HG02852 (cell line): ENCODE measurements at regions not wholly inside any gene's neighbourhood (a gene's known extent, or its start where the extent isn't known, plus 50 kb on each side); places are given as distances from the start of the nearest gene placed in this dataset.

ENCODE experiments used
- ATAC-seq: cut with Tn5 transposase; IDR thresholded peaks from one replicate; pipeline ENCODE4 v1.9.1; 2021; ENCODE audit warnings: mild to moderate bottlenecking, moderate library complexity; ENCODE audit not compliant: unreplicated experiment

GRCh38 chr12:77630790-77631445, 199.8 kb upstream of the NAV3 start:
- ATAC-seq: no peak

GRCh38 chr12:77630344-77630743, 200.3 kb upstream of the NAV3 start:
- ATAC-seq: no peak

DNA sequence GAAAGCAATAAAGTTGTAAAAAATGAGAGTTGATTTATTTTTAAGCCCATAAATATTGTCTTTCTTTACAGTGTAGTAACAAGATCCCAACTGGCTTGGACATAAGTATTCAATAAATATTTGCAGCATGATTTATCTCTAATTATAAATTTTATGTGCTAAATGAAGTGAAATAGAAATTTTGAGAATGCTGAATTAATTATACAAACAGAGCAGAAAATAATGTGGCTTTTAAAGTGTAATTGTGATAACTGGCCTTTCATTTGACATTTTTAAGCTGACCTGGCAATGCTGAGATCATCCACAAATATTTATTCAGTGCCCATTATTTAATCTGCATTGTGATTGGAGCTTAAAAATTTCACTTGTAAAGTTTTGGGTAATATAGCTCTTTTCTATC, 201.6 kb upstream of the NAV3 start:
- ATAC-seq: no peak

DNA sequence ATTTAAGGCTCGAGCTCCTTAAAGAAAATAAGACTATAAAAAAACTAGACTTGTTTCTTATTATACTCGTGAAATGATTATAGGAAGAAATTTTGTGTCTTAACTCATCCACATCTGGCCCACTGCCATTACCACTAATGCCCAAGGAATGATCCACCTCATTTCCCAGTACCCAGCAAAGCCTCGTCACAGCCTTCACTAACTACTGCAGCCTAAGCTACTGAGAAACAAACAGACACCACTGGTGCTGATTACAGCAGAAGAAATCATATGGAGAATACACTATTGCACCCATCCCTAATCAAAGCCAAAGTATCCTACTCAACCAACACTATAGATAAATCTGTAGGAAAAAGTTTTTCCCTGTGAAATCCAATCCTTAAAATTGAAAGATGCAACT, 205.3 kb upstream of the NAV3 start:
- no peak for ATAC-seq

GRCh38 chr12:77619425-77619824, 211.3 kb upstream of the NAV3 start:
- no peak for ATAC-seq

DNA sequence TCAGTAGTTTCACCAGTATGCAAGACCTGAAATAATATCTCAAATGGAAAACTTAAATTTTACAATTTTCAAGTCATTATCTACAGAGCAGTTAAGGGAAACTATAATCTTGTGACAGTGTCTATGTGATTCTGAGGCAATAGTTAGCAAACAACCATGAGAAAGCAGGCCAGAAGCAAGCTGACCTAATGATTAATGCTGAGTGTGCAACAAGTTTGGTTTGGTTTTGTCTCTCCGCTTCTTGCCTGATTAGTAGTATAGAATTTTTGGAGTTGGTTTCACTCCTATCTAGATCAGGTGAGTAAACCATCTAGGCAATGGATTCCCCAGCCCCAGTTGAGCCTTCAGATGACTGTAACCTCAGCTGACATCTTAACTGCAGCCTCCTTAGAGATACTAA, 212.9 kb upstream of the NAV3 start:
- ATAC-seq: no peak

DNA sequence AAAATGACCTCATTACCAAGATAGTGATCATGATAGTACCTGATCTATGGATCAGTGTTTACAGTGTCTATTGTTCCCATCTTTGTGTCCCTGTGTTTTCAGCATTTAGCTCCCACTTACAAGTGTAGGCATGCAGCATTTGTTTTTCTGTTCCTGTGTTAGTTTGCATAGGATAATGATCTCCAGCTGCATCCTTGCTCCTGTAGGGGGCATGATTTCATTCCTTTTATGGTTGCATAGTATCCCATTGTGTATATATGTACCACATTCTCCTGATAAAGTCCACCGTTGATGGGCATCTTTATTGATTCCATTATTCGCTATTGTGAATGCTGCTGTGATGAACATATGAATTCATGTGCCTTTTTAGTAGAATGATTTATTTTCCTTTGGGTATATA, 215.4 kb upstream of the NAV3 start:
- ATAC-seq: no peak

DNA sequence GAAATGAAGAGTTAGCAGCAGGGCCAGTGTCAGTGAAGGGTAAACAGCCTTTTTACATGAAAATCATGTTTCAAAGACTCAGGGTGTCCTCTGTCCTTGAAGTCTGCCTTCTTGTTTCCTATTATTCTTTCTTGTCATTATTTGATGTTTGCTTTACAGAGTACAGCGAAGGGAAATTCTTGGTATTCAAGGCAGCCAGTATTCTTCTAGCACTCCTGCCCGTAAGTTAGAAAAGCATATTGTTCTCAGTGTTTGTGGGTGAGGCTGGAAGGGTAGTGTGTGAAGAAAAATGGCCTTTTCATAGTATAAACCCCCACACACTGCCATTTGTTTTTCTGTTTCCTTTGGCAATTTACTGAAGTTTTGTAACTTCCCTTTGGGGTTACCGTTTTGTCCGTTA, 217.3 kb upstream of the NAV3 start:
- ATAC-seq: no peak

DNA sequence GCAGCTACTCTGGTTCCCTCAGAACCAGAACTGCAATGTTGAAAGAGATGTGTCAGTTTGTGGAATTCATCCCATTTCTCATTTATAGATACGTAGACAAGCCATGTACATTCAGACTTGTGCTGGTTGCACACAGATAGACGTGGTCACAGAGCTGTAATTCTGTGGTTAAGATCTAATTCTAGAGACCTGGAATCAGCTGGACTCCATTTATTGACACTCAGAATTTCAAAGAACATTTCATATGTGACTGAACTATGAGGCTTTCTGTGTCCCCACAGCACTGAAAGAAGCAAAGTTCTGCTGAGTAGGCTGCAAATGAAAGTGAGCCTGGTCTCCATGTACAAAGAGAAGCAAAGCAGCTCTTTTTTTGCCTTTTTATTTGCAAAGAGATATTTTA, 220.2 kb upstream of the NAV3 start:
- no peak for ATAC-seq

GRCh38 chr12:77609016-77609415, 221.7 kb upstream of the NAV3 start:
- ATAC-seq: no peak

GRCh38 chr12:77608271-77608824, 222.3 kb upstream of the NAV3 start:
- ATAC-seq: no peak

DNA sequence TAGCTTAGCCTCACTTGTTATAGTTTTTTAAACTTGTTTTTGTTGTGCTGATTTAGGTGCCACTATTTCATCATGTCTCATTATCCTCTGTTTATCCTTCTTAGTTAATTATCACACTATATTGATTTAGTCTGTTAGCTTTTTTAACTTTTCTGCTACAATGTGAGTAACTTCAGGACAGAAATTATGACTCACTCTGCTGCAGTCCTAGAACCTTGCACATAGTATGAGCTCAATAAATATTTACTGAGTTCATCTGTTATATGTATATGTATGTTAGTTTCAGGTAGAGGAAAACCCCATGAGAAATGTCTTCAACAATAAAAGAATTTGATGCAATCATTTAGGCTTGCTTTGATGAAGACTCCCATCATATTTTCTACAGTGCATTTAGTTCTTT, 224.3 kb upstream of the NAV3 start:
- no peak for ATAC-seq

DNA sequence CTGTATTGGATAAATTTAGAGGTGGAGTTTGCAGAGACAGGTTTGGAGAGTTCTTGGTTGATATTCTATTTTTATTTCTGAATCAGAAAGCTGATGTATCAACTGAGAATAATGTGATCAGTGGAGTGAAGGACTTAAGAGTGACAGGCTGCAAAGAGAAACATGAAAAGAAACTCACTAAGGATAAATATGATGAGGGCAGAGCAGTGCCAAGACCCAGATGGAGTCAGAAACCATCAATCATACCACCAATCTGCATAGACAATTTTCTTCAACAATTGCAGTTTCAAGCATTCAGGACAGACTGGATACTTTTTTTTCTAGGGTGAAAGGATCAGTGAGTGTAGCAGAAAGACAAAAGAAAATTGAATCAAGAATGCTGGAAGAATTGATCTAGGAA, 226.7 kb upstream of the NAV3 start:
- no peak for ATAC-seq

DNA sequence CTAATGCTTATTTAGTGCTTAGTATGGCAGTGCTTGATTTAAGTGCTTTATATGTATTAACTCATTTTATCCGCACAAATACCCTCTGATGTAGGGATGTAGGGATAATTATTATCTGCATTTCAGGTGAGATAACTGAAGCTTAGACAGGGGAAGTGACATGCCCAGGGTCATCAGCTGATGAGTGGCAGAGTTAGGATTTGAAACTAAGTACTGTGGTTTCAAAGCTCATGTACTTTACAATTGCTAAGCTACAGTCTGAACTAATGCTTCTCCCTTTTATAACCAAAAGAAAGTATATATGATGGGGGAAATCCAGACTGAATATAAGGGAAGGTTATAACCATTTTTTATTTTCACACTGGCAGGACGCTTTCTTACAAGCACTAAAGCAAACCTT, 229.6 kb upstream of the NAV3 start:
- no peak for ATAC-seq

GRCh38 chr12:77600468-77600843, 230.2 kb upstream of the NAV3 start:
- ATAC-seq: no peak

DNA sequence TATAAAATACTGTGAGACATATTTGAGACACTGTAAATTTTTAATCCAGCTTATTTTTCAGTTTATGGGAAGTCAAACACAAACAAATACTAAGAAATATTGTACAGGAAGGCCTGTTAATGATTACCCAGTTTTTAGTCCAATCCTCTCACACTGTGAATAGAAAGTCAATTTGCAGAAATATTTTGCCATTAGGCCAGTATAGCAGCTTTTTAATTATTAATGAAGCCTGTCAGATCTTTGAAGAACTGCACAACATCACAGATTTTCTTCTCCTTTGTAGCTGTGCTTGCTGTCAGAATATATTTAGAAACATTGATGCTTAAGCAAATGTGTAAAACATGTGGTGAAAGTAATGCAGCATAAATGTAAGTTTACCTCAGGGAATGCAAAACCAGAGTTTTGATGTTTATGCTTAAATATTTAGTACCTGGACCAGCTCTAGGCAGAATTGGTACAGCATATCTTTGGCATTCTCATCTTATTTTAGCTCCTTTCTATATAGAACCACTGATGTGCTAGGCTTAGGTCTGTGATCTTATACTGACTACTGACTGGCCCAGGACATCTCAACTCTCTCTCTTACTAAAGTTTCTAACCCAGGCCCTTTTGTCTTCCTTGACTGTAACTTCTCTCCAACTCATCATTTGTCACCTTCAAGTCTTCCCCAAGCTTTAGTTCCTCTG, 230.8 kb upstream of the NAV3 start:
- ATAC-seq: no peak

- ATAC-seq: no peak
Observed at GRCh38 chr12:77594366-77594765, 236.3 kb upstream of the NAV3 start.

- ATAC-seq: no peak
Observed at GRCh38 chr12:77592836-77593235, 237.9 kb upstream of the NAV3 start.

DNA sequence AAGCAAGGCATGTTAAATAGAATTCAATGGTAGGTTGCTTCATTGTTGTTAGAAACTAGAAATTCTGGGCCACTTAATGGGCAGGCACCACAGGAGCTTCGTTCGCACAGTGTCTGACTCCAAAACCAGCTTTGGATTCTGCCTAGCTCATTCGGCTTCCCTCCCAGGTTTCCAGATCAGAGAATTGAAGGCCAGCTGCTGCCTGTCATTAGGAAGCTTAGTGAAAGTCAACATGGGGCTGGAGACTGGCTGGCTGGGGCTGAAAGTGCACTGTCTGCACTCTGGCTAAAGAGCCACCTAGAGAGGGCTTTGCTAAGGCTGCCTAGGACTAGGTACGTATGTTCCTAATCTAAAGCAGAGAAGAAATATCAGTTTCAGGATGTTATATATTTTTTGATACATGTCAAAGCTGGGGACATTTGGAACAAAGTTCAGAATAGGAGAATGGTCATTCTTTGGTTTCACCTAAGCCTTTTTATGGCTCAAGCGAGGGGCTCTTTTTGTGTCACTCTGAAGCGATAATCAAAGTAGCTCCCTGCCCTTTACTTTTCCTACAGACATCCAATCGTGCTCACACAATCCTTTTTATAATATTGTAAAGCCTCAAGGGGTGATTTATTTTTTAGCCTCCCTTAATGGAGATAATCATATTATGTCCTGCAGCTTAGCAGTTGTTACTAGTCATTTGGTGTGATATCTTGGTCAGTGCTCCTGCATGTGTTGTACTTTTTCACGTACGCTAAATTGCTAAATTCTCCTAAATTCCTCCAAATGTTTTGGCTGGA, 238.5 kb upstream of the NAV3 start:
- ATAC-seq: no peak

- no peak for ATAC-seq
Observed at GRCh38 chr12:77590306-77590705, 240.4 kb upstream of the NAV3 start.

DNA sequence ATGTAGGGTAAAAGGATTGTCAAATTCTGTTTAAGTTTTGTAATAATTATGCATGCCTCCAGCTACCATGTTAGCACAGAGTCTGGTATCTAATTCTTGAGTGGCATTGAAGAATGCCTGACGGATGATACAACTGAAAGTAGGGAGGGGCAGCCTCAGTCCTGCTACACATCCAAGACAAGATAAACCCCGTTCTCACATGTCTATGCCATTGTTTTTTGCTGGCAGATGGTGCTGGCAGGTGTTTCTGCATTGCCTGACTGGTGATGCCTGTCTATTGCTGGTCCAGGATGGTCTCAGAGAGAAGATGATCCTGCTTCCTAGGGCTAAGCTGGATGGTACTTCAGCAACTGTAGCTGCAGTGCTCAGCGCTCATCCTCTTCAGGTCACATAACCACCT, 245.8 kb upstream of the NAV3 start:
- ATAC-seq: no peak
